Smooth muscle cell (in vitro differentiated cells): ENCODE measurements at regions not wholly inside any gene's neighbourhood (a gene's known extent, or its start where the extent isn't known, plus 50 kb on each side); places are given as distances from the start of the nearest gene placed in this dataset.

Experiments used
- DNase-seq: peaks from one replicate; lab custom pipeline; 2025; ENCODE audit not compliant: unreplicated experiment; lab: John Stamatoyannopoulos, UW
- H2AFZ ChIP-seq: fragments of 200-600 bp; sonication (generic); 2 replicates; pipeline ENCODE4 v1.6.0; 2016; ENCODE audit warnings: antibody characterized with exemption, low read depth, mild to moderate bottlenecking
- H3F3A ChIP-seq: fragments of 200-600 bp; sonication (generic); 2 replicates; pipeline ENCODE4 v1.6.0; 2017; ENCODE audit warnings: antibody characterized with exemption, low read depth
- H3K27ac ChIP-seq: fragments of 200-600 bp; sonication (generic); 2 replicates; pipeline ENCODE4 v1.5.1; 2016; ENCODE audit warnings: low read depth, mild to moderate bottlenecking
- H3K27me3 ChIP-seq: fragments of 200-600 bp; sonication (generic); 2 replicates; pipeline ENCODE4 v1.6.1; 2016; ENCODE audit warnings: low read depth, mild to moderate bottlenecking
- H3K36me3 ChIP-seq: fragments of 200-600 bp; sonication (generic); 2 replicates; pipeline ENCODE4 v1.5.1; 2016; ENCODE audit warnings: low read depth
- H3K4me1 ChIP-seq: fragments of 200-600 bp; sonication (generic); 2 replicates; pipeline ENCODE4 v1.5.1; 2016; ENCODE audit warnings: low read depth
- H3K4me2 ChIP-seq: fragments of 200-600 bp; sonication (generic); 2 replicates; pipeline ENCODE4 v1.6.0; 2016; ENCODE audit warnings: mild to moderate bottlenecking
- H3K4me3 ChIP-seq: fragments of 200-600 bp; sonication (generic); 2 replicates; pipeline ENCODE4 v1.5.1; 2016; ENCODE audit warnings: mild to moderate bottlenecking
- H3K79me2 ChIP-seq: fragments of 200-600 bp; sonication (generic); 2 replicates; pipeline ENCODE4 v1.6.0; 2016; ENCODE audit warnings: low read depth, mild to moderate bottlenecking
- H3K9ac ChIP-seq: fragments of 200-600 bp; sonication (generic); 2 replicates; pipeline ENCODE4 v1.6.0; 2016; ENCODE audit warnings: low read depth
- H3K9me3 ChIP-seq: fragments of 200-600 bp; sonication (generic); replicated peaks from 2 replicates; pipeline ENCODE4 v1.5.1; 2016; ENCODE audit warnings: low read depth
- H4K20me1 ChIP-seq: fragments of 200-600 bp; sonication (generic); 2 replicates; pipeline ENCODE4 v1.6.0; 2016; ENCODE audit warnings: low read depth
- CTCF ChIP-seq: fragments of 200-600 bp; sonication (generic); IDR thresholded peaks from 2 replicates; pipeline ENCODE4 v1.5.1; 2017; ENCODE audit warnings: borderline replicate concordance, mild to moderate bottlenecking, antibody characterized with exemption; ENCODE audit not compliant: insufficient read depth, poor library complexity, severe bottlenecking
- WGBS: methylation state at CpG from one replicate; pipeline ENCODE4 v1.1.7; 2016; ENCODE audit warnings: low lambda C conversion rate; 5-methylcytosine and 5-hydroxymethylcytosine counted together

- no peak for TF ChIP-seq CTCF
- H3F3A ChIP-seq: no peaks in the 10 kb centered on the region
- DNase-seq: no peak
- no peak overlapping the region for H3K27ac ChIP-seq
- no peaks in the 10 kb centered on the region for H3K4me1 ChIP-seq
- H4K20me1 ChIP-seq: no peaks in the 10 kb centered on the region
- H3K9me3 ChIP-seq: no peaks in the 10 kb centered on the region
- no peak overlapping the region for H3K4me2 ChIP-seq
- H2AFZ ChIP-seq: no peak overlapping the region
- H3K4me3 ChIP-seq: no peak overlapping the region
- no peak overlapping the region for H3K9ac ChIP-seq
- peaks cover 48% of the 10 kb centered on the region for H3K27me3 ChIP-seq
- no peaks in the 10 kb centered on the region for H3K36me3 ChIP-seq
- H3K79me2 ChIP-seq: no peaks in the 10 kb centered on the region
Measured at GRCh38 chr2:204049635-204050034, 113.1 kb downstream of the ICOS start.

- no peak overlapping the region for H3K27ac ChIP-seq
- DNase-seq: no peak
- no peaks in the 10 kb centered on the region for H3F3A ChIP-seq
- no peaks in the 10 kb centered on the region for H3K36me3 ChIP-seq
- no peak overlapping the region for H3K4me2 ChIP-seq
- TF ChIP-seq CTCF: no peak
- H3K79me2 ChIP-seq: no peaks in the 10 kb centered on the region
- H2AFZ ChIP-seq: no peak overlapping the region
- H4K20me1 ChIP-seq: no peaks in the 10 kb centered on the region
- no peaks in the 10 kb centered on the region for H3K4me1 ChIP-seq
- 66% methylated on average over 5 of the region's 5 CpGs for WGBS
- no peak overlapping the region for H3K9ac ChIP-seq
- H3K27me3 ChIP-seq: peaks cover 49% of the 10 kb centered on the region
- H3K4me3 ChIP-seq: no peak overlapping the region
- H3K9me3 ChIP-seq: no peaks in the 10 kb centered on the region
Measured at GRCh38 chr2:204050681-204051080, 114.1 kb downstream of the ICOS start.

GRCh38 chr2:204051476-204051875 lies 114.9 kb downstream of the ICOS start:
- H3K36me3 ChIP-seq: no peaks in the 10 kb centered on the region
- peak; percentile 7 for TF ChIP-seq CTCF
- no peak for DNase-seq

GRCh38 chr2:204051984-204052556 lies 115.5 kb downstream of the ICOS start:
- H3K27me3 ChIP-seq: peaks cover 36% of the 10 kb centered on the region
- H3F3A ChIP-seq: no peaks in the 10 kb centered on the region
- H3K9me3 ChIP-seq: no peaks in the 10 kb centered on the region
- no peak overlapping the region for H3K4me2 ChIP-seq
- H3K79me2 ChIP-seq: no peaks in the 10 kb centered on the region
- no peak overlapping the region for H3K27ac ChIP-seq
- no peak for TF ChIP-seq CTCF
- WGBS: 83% methylated on average over 3 of the region's 3 CpGs
- no peak overlapping the region for H2AFZ ChIP-seq
- H3K9ac ChIP-seq: no peak overlapping the region
- no peak for DNase-seq
- H4K20me1 ChIP-seq: no peaks in the 10 kb centered on the region
- H3K4me3 ChIP-seq: no peak overlapping the region
- H3K36me3 ChIP-seq: no peaks in the 10 kb centered on the region
- H3K4me1 ChIP-seq: no peaks in the 10 kb centered on the region

More at GRCh38 chr2:204051476-204051875, 114.9 kb downstream of the ICOS start:
- Histone ChIP-seq H3K9me3 (no peaks in the 10 kb centered on the region), H2AFZ (no peak overlapping the region), H3K4me2 (no peak overlapping the region), H3K27ac (no peak overlapping the region), H3K4me1 (no peaks in the 10 kb centered on the region), H4K20me1 (no peaks in the 10 kb centered on the region), H3F3A (no peaks in the 10 kb centered on the region), H3K9ac (no peak overlapping the region), H3K4me3 (no peak overlapping the region), H3K27me3 (peaks cover 42% of the 10 kb centered on the region), H3K79me2 (no peaks in the 10 kb centered on the region)
- 82% methylated on average over 4 of the region's 4 CpGs for WGBS
